Nucleus accumbens (tissue), 56 donors: ENCODE measurements at regions not wholly inside any gene's neighbourhood (a gene's known extent, or its start where the extent isn't known, plus 50 kb on each side); places are given as distances from the start of the nearest gene placed in this dataset.
"Not testable (repeated sequence)": the region's sequence is repeated elsewhere in the genome, so short reads cannot be mapped to it uniquely, and the experiment has no call there.

Experiments
- DNase-seq, 56 donors: peaks; one replicate each; lab custom pipeline; 2025; lab: John Stamatoyannopoulos, UW

DNA sequence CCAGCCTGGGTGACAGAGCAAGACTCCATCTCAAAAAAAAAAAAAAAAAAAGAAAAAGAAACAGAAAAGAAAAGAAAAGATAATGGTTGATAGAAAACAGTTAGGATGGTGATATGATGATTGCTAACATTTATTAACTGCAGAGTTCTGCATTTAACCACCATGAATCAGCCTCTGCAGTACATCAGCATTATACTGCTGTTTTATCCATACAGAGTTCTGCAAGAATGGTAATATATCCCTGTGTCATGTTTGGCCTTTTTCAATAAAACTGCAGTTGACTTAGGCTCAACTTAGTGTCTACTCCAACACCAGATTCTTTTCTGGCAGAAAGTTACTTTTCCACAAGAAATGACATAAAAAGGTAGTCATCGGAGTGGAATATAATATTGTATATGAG lies 62.6 kb downstream of the DUSP6 start:
- no peak for DNase-seq

DNA sequence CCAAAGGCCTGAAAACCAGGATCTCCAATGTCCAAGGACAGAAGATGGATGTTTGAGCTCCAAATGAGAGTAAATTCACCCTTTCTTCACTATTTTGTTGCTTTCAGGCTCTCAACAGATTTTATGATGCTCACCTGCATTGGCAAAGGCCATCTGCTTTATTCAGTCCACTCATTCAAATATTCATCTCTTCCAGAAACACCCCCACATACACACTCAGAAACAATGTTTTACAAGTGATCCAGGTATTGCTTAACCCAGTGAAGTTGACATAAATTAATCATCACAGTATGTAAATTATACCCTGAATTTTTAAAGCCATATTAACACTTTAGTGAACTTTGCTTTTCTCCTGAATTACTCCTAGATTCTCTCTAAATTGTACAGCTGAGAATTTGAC lies 63.3 kb downstream of the DUSP6 start:
- DNase-seq: no peak

DNA sequence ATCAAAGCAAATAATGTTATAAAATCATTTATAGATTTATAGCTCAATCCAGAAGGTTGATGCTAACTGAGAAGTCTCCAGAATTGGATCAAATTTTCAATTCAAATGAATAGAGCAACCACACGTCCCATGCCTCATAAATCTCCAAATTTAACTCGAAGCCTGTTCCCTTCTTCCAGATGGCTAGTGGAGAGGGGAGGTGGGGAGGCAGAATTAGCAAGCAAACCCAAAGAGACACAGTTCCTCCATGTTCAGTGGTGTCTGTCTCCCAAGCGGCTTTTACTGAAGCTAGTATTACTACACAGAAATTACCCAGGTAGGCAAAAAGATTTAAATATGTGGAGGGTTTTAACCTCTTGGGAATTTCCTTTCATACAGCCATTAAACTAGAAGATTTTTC lies 65.8 kb downstream of the DUSP6 start:
- DNase-seq: no peak

DNA sequence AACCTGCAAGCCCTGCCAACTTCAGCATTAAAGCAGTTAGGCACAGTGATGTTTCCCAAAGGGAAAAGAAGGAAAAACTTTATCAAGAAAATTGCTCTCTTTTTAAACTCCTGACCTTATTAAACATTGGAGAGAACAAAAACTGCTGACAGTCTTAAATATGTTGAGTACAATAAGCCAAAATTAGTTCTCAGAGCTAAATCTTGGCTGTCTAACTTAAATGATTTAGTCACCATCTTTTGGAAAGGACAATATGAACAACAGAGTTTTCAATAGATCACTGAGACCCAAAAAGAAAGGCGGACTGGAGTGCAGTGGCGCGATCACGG lies 70.8 kb downstream of the DUSP6 start:
- no peak for DNase-seq

DNA sequence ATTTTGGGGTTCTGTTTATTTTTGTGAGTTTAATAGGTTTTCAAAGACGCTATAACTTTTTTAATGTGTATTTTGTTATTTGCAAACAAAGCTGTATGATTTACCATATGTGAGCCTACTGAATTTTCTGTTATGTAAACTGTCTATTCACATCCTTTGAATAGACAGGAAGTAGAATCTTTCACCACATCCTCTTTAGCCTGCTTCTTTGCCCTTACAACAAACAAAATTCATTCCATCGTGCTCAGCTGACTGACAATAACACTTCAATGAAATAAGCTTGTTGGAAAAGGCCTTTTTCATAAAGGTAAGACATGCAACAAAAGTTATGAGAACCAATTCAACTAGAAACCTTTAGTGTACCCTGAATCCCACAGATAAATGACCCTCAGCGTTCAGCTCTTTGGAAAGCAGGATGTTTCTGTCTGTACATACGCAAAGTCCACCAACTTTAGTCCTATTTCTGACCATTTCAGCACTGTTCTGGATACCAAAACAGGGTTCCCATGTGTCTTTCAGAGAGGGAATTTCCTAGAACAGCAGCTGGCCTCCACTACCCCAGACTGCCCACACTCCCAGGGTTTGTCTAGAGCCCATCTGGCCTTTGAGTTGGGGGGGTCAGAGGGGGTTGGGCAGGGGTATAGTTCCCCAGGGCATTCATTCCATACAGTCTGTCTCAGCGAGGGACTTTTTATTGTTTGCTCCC lies 71.3 kb downstream of the DUSP6 start:
- no peak for DNase-seq

DNA sequence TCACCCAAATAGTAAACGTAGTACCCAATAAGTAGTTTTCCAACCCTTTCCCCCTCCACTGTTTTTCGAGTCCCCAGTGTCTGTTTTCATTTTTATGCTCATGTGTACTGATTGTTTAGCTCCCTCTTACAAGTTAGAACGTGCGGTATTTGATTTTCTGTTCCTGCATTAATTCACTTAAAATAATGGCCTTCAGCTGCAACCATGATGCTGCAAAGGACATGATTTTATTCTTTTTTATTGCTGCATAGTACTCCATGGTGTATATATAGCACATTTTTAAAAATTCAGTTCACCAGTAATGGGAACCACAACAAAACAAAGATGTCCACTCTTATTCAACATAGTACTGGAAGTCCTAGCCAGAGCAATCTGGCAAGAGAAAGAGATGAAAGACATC lies 72.8 kb downstream of the DUSP6 start:
- DNase-seq: no peak

DNA sequence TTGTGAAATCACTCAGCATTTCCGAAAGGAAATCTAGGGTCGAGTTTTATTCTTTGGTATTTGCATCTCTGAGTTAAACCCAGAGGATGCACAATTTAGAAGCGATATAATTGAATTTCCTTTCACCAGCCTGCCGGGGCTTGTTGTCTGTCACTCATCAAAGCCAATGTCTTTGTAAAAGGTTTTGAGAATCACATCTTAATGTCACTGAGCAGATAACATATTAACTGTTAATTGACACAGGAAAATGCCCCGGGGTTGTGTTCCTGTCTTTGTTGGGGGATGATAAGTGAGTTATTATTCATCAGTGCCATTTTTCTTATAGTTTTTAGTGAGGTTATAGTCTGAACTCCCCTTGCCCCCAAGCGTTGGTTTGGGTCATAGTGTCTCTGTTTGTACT lies 73.4 kb downstream of the DUSP6 start:
- no peak for DNase-seq

DNA sequence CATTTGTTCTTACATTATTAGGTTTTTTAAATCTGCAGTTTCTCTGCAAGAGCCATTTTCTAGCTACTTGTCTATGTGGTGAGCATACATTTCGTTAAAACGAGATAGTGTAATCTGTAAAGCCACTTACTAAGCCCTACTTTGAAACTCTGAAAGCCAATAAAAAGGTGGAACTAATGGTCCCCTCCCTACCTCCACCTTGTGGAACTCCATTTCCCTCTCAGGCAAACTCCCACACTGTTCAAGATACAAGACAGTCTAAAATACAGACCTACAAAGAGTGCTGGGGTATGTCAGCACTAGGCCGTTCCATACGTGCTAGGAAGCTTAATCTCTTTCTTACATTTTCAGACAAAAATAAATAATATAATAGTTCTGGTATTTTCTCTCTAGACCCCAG lies 74.1 kb downstream of the DUSP6 start:
- DNase-seq: no peak

DNA sequence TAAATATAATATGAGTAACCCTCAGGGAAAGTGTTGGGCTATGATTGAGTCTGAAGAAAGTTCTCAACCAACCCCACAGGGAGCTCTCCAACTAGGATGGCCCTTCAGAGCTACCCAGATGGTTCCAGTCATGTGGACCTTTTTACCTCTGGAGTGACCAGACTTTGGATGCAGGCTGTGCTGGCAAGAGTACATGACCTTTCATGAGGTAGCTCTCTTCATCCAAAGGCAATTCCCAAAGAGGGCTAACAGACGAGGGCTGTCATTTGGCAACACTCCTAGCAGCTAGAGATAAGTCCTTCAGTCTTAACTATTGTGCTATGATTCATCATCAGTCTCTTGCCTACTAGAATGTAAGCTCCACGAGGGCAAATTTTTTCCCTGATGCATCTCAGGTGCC lies 75.4 kb downstream of the DUSP6 start:
- no peak for DNase-seq

DNA sequence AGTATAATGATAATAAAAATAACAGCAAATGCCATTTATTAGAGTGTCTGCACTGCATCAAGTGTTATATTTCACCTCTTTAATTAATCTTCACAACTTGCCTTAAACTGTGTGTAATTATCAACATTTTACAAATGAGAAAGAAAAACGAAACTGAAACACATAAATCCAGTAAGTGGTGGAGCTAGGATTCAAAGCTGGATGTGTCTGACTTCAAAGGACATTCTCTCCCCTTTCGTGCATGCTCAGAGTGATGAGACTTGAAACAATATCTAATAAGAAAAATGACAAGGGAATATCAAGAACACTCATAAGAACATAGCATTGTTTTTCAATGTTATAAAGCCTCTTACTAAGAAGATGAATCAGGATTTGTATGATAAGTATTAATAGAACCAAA lies 78.8 kb downstream of the DUSP6 start:
- no peak for DNase-seq

DNA sequence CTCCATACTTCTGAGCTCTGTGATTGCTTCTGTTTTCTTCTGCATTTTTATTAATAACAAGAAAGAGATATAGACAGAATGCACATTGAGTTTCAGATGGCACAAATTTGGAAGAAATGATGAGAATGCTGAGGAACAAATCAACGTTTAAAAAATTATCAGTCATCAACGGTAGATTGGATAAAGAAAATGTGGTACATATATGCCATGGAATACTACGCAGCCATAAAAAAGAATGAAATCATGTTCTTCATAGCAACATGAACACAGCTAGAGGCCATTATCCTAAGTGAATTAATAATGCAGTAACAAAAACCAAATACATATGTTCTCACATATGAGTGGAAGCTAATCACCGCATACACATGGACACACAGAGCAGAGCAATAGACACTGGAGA lies 81.8 kb downstream of the DUSP6 start:
- no peak for DNase-seq

DNA sequence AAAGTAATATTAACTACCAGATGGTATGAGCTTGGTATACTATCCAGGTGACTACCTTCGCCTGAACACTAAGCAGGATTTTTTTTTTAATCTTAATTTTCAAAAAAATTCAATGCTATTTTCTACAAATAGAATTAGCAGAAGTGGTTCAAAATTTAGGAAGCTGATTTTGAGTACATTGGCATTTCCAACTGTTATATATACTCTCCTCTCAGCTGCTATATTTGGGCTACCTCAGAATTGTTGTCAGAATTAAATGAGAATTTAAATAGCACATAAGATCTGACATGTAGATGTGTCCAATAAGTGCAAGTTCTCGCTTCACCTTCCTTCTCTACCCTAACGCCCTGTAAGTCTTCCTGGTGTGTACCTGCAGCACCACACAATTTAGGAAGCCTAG lies 83.1 kb downstream of the DUSP6 start:
- DNase-seq: no peak

DNA sequence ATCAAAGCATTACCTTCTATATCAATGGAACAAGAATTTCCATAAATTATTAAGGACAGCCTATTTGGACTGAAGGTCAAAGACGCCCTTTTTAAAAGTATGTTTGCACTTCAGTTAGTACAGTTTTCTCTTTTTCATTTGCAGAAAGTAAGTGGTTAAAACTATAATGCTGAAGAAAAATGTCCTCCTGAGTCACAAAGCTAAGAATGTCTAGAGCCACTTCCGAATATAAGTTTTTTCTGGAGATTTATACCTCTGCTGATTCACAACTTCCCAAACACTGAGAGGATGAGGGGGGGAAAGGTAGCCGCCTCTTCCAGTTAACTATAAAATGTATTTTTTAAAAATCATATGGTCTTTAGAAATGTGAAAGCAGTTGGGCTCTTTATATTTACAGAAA lies 84.9 kb downstream of the DUSP6 start:
- no peak for DNase-seq

DNA sequence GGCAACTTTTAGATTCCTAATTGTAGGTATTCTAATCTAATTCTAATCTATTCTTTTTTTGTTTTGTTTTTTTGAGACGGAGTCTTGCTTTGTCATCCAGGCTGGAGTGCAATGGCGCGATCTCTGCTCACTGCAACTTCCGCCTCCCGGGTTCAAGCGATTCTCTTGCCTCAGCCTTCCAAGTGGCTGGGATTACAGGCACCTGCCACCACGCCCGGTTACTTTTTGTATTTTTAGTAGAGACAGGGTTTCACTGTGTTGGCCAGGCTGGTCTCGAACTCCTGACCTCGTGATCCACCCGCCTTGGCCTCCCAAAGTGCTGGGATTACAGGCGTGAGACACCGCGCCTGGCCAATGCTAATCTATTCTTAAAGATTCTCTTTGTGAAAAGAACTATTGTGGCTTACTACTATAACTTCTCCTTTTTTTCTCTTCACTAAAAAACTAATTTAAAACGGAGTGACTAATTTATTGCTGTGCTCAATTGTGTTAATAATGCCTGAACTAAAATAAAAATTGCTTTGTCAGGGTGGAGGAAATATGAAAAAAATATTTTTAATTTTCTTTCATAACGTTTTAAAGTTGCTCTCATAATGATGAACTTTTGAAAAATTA lies 85.6 kb downstream of the DUSP6 start:
- DNase-seq: not testable (repeated sequence)

DNA sequence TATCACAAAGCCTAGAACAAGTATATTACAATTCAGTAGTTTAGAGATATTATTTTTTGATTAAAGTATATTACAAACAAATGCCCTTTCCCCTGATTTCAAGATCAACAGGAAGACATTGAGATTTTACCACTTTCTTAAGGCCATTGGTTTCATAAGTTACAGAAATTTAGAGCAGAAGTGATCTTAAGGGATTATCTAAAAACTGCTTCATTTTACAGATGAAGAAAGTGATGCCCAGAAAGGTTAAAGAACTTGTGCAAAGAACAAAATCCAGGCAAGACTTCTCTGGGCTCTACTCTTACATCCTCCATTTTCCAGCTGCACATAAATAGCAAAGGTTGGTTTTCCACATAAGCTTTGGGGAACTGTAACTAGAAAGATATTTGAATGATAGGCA lies 87.5 kb downstream of the DUSP6 start:
- DNase-seq: no peak

DNA sequence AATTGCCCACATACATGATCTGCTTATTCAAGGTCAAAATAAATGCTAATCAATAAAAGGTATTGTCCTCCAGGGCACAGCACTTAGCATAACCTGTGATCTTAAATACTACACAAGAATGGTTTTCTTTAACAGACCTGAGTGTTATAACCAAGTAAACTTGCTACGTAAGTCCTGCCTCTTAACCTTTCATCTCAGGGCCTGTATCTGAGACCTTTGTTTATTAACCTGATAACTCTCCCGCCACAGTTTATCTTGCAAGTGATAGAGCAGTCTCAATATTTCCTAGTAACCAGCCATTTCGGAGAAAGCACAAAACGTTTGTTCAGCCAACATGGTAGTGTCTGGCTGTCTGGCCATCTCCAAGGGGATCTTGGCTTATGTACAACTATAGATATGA lies 88.4 kb downstream of the DUSP6 start:
- no peak for DNase-seq

DNA sequence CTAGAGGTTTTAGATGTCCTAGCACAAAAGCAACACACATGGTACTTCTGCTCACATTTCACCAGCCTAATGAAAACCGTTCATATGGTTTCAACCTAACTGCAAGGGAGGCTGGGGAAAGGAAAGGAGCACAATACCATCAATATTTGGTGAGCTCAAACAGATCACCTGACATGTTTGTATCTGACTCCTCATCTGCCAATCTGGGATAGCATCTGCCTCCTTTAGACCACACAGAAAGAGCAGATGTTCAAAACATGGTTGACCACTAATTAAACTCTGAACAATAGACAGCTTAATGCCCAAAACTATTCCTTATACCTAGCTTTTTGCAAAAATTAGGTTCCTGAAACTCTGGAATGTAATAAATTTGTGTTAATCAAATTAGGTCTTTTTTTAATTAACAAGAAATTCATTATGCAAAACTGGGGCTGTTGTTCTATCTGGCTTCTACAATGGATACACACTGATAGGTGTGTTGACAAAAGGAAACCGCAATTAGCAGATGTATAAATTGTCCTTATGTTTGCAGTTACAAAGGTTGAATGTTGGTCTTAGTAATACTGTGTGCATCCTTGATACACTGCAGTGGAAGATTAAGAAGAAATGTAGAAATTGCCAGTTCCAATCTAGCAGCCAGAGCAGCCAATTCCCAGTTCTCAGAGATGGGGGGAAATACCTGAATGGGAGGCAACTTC lies 89.3 kb downstream of the DUSP6 start:
- no peak for DNase-seq

DNA sequence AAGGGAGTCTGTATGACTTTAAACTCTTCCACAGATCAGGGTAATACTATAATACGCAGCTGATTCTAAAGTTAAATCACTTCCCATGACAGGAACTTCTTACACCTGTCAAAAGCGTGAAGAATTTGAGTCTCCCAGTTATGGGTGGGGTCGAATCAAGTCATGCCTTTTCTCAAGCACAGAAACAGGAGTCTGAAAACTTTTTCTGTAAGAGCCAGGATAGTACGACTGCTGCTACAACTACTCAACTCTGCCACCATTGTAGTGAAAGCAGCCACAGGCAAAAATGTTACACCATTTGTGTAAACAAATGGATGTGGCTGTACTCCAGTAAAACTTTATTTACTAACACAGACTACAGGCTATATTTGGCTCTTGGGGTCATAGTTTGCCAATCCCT lies 90.3 kb downstream of the DUSP6 start:
- DNase-seq: no peak

DNA sequence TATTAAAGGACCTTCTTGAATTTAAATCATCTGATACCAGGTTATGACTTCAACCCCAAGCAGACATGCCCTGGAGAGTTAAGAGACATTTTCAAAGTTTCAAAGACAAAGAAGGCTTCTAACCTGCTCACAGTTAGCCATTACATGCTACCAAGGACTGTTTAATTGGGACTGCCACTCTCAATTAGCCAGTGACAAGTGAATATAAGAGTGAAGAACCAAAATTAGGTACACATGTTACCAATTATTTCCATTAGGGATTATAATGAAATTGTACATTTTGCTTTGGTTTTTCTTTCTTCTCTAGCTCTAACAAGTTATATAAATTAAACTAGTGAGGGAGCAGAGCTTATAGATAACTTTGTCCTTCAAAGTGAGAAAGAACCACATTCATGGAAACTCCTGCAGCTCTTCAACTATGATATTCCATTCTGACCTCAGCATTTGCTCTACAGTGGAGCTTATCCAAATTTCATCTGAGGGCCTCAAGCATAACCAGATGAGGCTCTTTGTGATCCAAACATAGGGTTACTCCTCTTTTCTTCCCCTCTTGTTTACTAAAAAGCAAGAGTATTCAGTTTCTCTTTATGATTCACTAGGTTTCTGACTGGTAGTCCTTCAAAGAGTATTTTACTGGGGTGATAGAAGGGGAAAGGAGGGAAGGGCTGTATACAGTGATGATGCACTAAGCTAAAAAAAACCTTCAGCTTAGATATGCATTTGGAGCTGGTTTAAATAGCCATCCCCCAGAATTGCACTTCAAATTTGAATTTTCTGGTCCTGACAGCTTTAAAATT lies 91.3 kb downstream of the DUSP6 start:
- no peak for DNase-seq

DNA sequence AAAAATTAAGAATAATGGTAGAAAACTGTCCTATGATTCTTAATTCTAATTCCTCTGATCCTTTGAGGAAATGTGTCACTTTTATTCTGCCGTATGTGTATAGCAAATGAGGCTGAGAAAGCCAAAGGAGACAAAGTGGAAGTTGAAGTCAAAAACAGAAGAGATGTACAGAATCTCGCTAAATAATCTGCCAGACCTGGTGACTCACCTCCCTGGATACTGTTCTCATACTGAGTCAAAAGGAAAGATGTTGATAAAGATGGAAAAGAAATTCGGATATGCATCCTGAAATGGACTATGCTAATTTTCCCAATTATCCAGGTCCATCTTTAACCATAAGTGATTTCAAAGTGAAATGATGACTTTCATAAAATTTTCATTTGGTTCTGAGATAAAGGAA lies 92.5 kb downstream of the DUSP6 start:
- no peak for DNase-seq

DNA sequence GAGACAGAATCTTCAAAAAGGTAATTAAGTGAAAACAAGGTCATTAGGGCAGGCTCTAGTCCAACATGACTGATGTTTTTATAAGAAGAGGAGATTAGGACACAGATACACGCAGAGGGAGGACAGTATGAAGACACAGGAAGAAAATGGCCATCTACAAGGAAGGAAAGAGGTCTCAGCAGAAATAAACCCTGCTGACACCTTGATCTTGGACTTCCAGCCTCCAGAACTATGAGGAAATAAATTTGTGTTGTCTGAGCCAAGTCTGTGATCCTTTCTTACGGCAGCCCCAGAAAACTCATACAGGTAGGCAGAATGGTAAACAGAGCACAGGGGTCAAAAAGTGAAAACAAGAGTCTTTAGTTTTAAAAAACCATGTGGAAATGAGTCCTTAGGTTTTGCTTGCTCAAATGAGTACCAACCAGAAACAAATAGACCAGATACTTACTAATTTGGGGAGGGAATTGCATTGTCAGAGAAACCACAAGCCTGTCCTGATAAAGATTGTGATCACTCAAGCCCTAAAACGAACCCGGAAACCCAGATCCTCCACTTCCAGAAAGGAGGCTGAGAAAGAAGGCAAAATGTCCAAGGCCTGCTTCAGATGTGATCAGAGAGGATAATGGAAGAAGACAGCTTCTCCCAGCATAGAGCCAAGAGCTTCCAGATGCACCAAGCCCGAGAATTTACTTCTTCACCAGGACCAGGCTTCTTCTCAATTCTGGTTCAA lies 93.9 kb downstream of the DUSP6 start:
- no peak for DNase-seq
